KG1 (cell line): ENCODE measurements at regions not wholly inside any gene's neighbourhood (a gene's known extent, or its start where the extent isn't known, plus 50 kb on each side); places are given as distances from the start of the nearest gene placed in this dataset.
"Not testable (repeated sequence)": the region's sequence is repeated elsewhere in the genome, so short reads cannot be mapped to it uniquely, and the experiment has no call there.

Experiments used
- DNase-seq: peaks from one replicate; lab custom pipeline; 2025; lab: John Stamatoyannopoulos, UW

DNA sequence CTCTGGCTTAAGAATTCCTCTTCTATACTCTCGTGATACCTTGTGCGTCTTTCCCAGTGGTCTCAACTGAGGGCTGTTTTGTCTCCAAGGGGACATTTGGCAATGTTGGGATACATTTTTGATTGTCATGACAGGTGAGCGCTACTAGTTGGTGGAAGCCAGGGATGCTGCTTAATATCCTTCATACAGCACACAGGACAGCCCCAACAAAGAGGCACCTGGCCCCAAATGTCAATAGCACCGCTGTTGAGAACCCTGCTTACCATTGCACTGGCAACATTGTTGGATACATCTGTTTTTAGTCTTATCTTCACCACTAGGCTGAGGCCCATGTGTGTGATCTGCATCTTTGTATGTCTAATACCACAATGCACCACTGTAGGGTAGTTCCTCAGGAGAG lies 114.1 kb downstream of the C9orf152 start:
- DNase-seq = no peak

GRCh38 chr9:110095161-110095595 lies 112.8 kb downstream of the C9orf152 start:
- DNase-seq = no peak

DNA sequence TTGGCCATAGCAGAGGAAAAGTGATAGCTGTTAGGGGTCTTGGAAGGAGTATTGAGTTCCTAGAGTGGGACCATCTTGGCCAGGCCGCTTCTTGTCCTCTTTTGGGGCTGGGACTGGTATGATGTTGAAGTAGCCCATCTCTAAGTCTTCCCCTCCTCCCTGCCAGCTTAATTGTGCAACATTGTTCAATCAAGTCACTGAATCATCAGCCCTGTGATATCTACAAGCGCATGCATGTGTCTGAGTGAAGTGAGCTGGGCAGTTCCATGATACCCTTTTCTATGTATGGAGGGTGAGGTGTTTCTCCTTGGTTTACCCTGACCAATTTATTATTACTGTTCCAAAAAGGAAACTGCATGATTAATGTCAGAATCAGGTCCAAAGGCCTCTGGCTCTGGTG lies 112.2 kb downstream of the C9orf152 start:
- no peak for DNase-seq

DNA sequence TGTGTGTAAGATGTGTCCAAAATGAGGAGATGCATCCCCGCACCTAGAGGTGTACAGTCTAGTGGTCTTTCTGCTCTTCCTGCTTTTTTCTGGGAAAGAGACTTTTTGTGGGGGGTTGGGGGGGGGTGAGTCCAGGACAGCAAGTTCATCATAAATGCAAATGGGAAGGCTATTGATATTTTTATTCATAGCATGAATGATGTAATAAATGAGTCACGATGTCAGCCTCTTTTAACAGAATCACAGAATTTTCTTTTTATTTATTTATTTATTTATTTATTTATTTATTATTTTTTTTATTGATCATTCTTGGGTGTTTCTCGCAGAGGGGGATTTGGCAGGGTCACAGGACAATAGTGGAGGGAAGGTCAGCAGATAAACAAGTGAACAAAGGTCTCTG lies 111.3 kb downstream of the C9orf152 start:
- DNase-seq = not testable (repeated sequence)

DNA sequence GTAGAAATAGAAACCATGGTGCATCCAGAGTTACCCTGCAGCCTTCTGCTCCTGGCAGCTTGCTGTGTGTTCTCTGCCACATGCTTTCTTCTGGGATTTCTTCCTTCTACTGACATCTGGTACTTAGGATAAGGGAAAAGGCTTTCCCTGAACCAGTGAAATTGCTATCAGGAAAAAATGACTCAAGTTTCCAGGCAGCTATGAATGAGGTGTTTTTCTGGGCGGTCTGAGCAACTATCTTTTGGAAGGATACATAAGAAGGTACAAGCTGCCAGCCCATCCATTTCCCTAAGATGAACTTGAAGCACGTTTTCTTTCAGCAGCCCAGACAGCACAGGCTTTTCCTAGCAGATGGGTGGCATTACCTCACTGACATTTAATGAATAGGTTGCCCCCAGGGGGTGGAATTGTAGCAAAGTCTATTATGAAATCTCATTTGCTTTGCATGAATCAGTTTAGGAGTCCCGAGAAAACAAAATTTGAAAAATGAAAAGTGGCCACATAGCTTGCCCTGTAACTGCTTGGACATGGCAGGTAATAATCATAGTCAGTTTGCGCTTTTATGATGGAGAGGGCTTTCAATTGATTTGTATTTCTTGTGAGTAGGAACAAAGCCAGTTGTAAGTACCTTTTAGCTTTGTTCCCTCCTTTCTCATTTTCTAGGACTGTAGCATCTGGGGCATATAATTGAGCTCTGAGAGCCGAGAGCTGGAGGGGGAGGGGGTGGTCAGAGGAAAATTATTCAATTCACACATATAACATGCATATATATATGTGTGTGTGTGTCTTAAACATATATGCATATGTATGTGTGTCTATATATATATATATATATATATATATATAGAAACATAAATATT lies 108.5 kb downstream of the C9orf152 start:
- DNase-seq = no peak

DNA sequence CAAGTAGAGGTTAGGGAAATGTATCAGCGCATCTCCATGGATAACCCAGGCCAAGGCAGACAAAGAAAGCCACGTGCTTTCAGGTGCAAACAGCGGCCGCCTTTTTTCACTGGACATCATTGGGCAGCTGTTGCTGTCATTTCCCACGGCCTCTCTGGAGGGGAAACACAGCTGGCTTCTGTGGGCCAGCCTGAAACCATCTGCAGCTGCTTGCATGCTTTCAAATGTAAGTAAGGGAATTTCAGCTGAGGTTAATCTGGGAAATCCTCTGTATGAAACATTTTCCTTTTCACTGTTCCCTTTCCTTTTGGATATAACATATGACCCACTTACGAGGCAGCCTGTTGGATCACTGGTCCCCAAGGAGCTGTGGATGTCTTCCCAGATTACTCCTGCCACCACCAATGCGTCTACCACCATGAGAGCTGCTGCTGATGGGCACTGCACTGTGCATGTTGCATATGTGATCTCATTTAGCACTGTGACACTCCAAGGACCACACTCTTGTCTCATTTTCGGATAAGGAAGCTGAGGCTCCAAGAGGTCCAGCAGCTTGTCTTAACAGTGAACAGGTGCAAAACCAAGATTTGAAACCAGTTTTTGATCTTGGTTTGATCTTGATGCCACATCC lies 106.3 kb downstream of the C9orf152 start:
- no peak for DNase-seq

DNA sequence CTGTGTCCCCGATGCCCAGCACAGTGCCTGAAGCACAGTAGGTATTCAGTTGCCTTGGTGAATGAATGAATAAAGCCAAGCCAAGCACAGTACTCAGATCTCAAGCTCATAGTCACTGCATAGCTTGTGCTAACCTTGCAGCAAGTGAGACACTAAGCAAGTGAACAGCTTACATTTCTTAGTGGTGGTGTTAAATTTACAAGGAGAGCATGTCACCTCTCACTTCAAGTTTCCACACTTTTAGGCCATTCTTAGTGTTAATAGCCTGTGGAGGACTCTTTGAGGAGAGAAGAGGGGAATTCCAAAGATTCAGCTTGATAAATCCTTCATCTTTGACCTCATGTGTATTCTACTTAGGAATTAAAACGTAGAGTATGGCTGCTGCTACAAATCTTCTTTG lies 104.7 kb downstream of the C9orf152 start:
- DNase-seq = no peak

DNA sequence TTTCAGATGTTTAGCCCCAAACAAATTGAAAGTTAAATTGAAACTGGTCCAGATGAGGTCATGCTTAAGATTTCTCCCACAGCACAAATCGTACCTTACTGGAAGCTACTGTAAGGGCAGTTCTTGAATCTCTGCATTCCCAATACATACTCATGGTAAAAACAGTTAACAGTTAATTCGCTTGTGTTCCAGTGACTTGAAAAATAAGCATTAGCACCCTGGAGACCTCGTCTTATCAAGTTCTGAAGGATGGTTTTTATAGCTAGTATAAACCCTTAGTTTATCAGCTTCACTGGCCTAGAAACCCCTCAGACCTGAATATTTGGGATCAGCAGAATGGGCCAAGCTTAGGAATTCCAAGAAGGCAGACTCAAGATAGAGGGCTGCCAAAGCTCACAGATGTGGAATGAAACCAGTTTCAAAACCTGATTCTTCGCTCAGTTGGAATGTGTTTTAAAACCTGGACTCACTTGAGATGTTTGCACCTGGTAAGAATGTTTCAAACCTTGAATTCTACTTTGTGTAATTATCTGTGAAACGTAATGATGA lies 103.6 kb downstream of the C9orf152 start:
- DNase-seq = no peak

DNA sequence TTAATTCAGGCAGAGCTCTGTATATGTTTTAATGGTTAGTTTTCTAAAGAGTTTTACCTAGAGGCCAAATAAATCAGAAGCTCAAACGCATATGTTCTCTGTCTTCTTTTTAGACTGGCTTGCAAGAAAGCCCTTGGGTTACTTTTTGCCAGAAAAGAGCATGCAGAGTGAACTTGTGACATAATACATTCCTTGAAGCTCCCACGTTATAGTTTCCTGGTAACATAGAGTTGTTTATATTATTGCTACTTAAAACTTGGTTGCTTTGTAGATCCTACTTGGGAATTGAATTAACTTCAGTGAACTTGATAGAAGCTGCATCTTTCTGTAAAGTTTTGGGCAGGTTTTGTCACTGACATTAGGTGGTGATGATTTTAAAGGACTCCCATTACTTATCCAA lies 102.9 kb downstream of the C9orf152 start:
- DNase-seq = no peak

GRCh38 chr9:110106661-110107060 lies 101.3 kb downstream of the C9orf152 start:
- no peak for DNase-seq

- no peak for DNase-seq
Observed at GRCh38 chr9:110109333-110110092, 98.4 kb downstream of the C9orf152 start.

DNA sequence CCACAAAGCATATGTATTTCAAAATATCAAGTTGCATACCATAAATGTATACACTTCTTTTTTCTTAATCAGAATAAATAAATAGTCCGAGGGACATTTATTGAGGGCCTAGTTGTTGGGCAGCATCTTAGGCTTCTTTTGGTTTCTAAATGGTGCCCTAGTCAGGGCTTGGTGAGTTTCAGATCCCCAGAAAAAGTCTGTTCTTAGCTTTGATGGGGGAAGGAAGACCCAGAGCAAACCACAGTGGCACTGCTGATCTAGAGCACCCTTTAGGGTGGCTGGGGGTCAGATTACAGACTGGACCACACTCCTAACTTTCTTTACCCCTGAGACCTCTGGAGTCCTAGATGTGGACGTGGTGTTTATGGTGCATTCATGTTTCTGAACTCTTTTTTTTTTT lies 97.8 kb downstream of the C9orf152 start:
- no peak for DNase-seq

- DNase-seq = no peak
Observed at GRCh38 chr9:110111868-110112267, 96.1 kb downstream of the C9orf152 start.

- no peak for DNase-seq
Observed at GRCh38 chr9:110112792-110113191, 95.2 kb downstream of the C9orf152 start.

DNA sequence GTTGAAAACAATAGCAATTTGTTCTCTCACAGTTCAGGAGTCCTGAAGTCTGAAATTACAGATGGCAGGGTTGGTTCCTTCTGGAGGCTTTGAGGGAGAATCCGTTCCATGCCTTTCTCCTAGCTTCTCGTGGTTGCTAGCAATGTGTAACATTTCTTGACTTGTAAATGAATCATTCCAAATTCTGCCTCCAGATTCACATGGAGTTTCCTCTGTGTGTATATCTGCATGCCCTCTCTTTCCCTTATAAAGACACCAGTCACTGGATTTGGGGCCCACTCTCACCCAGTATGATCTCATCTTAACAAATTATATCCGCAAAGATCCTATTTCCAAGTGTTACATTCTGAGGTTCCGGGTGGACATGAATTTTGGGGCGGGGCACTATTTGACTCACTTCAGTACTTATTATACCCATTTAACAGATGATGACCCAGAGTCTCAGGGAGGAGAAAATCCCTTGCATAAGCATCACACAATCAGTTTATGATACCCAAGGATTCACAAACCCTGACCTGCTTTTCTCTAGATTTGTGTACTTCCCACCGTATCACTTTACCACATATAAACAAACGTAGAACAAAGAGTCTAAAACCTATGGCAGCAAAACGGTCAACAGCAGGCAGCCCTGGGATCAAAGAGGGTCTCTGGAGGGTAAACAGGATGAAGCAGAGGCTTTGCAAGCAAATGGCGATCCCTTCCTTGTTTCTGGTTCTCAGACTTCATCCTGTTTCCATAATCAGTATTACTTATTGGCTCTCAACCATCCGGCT lies 93.7 kb downstream of the C9orf152 start:
- DNase-seq = no peak

DNA sequence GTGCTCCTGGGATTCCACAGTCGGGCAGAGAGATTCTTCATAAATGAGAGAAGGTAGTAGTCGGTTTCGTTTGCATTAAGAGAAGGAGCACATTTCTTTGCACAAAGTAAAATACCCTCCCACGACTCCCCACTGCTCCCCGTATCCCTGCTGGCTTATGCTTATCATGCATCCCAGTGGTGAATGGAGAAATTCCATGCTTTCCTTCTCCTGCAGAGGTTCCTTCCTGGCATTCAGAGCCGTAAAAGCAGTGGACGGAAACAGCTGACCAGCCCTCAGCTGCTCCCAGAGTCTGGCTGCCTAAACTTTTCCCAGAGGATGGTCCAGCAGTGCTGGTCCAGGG lies 93.1 kb downstream of the C9orf152 start:
- DNase-seq = no peak

DNA sequence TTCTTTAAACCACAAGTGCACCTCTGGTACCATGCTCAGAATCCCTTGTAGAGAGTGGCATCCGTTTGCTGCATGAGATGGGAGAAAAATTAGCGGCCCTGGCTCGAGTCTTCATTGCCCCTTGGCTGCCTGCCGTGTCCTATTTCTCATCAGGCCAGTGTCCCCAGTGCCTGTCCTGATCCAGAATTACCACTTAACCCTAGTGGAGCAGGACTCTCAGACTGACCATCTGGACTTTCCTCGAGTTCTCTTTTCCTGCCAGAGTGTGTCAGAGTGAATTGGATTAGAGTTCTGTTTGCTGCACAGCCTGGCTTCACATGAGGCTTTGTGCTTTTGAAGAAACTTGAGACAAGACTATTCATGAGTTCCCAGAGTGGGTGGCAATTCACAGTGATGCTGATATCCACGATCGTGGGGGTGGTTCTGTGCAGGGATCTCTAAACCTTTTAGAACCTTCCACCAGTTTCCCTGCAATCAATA lies 92.6 kb downstream of the C9orf152 start:
- DNase-seq = no peak

DNA sequence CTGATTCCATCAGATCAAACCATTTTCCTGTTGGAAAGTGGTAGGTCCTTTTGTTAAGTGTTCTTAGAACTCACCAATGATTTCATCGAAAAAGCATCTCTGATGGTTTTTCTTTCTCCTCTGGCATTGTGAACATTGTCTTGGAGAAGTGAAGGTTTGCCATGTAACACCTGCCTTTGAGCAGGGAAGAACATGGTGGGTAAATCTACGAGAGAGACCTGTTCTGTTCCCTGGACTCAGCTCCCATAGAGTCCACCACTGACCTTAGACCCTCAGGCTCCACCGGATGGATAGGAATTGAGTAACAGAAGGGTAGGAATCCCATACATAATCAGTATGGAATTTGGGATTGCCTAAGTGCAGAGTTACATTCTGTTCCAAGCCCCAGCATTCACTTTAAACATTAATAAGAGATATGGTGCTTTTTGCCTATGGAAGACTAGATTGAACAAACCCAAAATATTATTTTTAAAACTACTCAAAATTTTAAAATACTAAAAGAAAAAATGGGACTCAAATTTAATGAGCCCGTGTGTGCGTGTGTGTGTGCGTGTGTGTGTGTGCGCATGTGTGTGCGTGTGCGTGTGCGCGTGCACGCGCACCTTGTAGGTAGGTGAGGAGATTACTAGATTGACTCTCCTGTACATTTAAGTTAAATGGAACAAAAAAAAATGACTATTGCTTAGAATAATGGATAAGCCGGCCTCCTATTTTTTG lies 92.0 kb downstream of the C9orf152 start:
- DNase-seq = no peak

- no peak for DNase-seq
Observed at GRCh38 chr9:110116543-110116885, 91.4 kb downstream of the C9orf152 start.

- DNase-seq = no peak
Observed at GRCh38 chr9:110121170-110121569, 86.8 kb downstream of the C9orf152 start.
